ENCODE measurements at regions not wholly inside any gene's neighbourhood (a gene's known extent, or its start where the extent isn't known, plus 50 kb on each side); places are given as distances from the start of the nearest gene placed in this dataset.

DNA sequence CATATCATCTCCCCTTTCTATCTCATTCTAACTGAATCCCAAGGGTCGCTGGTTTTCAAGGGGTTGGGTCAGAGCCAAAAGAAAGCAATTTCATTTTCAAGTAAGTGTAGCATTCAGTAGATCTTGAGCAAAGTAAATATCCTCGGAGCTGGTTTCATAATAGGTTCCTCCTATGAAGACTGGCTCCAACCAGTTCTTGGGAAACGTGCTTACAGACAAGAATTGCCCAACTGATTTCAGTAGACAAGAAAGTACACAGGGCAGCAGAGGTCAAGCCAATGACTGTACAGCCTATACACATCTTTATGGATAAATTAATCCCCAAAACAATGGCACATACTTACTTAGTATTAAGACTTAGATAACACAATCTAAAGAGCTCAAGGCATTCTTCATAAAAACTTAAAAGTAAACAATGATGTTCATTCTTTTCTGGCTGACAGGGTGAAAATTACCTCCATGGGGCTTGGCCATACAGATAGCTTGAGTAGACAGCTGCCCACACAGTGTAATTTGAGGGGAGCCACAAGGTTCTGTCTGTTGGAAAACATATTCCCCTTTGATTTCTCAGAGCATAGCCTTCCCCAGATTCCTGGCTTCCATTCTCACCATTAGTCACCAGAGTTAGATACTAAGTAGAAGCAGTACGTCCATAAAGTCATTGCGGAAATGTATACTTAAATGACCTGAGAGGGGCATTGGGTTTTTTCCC is 163.9 kb downstream of the ARRDC3 start:
- Histone ChIP-seq H3K27ac (ENCODE audit: low read length) (no peak overlapping the region), H2AFZ (ENCODE audit: low read depth, low read length) (no peak overlapping the region)

GRCh38 chr5:91217859-91218258 is 165.3 kb downstream of the ARRDC3 start:
- no peak overlapping the region for H2AFZ ChIP-seq (ENCODE audit: low read depth, low read length)
- H3K9ac ChIP-seq (ENCODE audit: low read length) = no peak overlapping the region
- H3K4me2 ChIP-seq (ENCODE audit: low read length) = no peak overlapping the region
- no peaks in the 10 kb centered on the region for H3K27me3 ChIP-seq (ENCODE audit: low read depth, low read length)
- no peaks in the 10 kb centered on the region for H3K79me2 ChIP-seq (ENCODE audit: low read length)
- no peak overlapping the region for H3K4me3 ChIP-seq (ENCODE audit: low read length)
- TF ChIP-seq CTCF (IDR thresholded peaks at IDR 0.05; ENCODE audit: low read depth, low read length) = no peak
- TF ChIP-seq EZH2phosphoT487 (IDR thresholded peaks at IDR 0.05; ENCODE audit: low read depth) = no peak
- no peaks in the 10 kb centered on the region for H4K20me1 ChIP-seq (ENCODE audit: insufficient read depth, low read length)
- H3K27ac ChIP-seq (ENCODE audit: low read length) = no peak overlapping the region
- H3K4me1 ChIP-seq (ENCODE audit: low read length) = no peaks in the 10 kb centered on the region
- no peaks in the 10 kb centered on the region for H3K9me3 ChIP-seq (ENCODE audit: insufficient read depth, low read length)
- no peaks in the 10 kb centered on the region for H3K36me3 ChIP-seq (replicated peaks; ENCODE audit: low read depth, low read length)

More for the DNA sequence above, 163.9 kb downstream of the ARRDC3 start:
- H3K4me1 ChIP-seq (ENCODE audit: low read length) = no peaks in the 10 kb centered on the region
- H3K4me3 ChIP-seq (ENCODE audit: low read length) = no peak overlapping the region
- no peaks in the 10 kb centered on the region for H3K79me2 ChIP-seq (ENCODE audit: low read length)
- no peaks in the 10 kb centered on the region for H4K20me1 ChIP-seq (ENCODE audit: insufficient read depth, low read length)
- no peak overlapping the region for H3K4me2 ChIP-seq (ENCODE audit: low read length)
- no peaks in the 10 kb centered on the region for H3K36me3 ChIP-seq (replicated peaks; ENCODE audit: low read depth, low read length)
- H3K27me3 ChIP-seq (ENCODE audit: low read depth, low read length) = no peaks in the 10 kb centered on the region
- TF ChIP-seq CTCF (IDR thresholded peaks at IDR 0.05; ENCODE audit: low read depth, low read length) (no peak), EZH2phosphoT487 (IDR thresholded peaks at IDR 0.05; ENCODE audit: low read depth) (no peak)
- no peaks in the 10 kb centered on the region for H3K9me3 ChIP-seq (ENCODE audit: insufficient read depth, low read length)
- H3K9ac ChIP-seq (ENCODE audit: low read length) = no peak overlapping the region

GRCh38 chr5:91214571-91214970 is 168.5 kb downstream of the ARRDC3 start:
- Histone ChIP-seq H3K27ac (ENCODE audit: low read length) (no peak overlapping the region), H3K4me3 (ENCODE audit: low read length) (no peak overlapping the region), H3K9ac (ENCODE audit: low read length) (no peak overlapping the region), H3K4me2 (ENCODE audit: low read length) (no peak overlapping the region), H3K79me2 (ENCODE audit: low read length) (no peaks in the 10 kb centered on the region), H3K9me3 (ENCODE audit: insufficient read depth, low read length) (no peaks in the 10 kb centered on the region), H3K27me3 (ENCODE audit: low read depth, low read length) (no peaks in the 10 kb centered on the region), H3K4me1 (ENCODE audit: low read length) (no peaks in the 10 kb centered on the region), H4K20me1 (ENCODE audit: insufficient read depth, low read length) (no peaks in the 10 kb centered on the region), H3K36me3 (replicated peaks; ENCODE audit: low read depth, low read length) (no peaks in the 10 kb centered on the region), H2AFZ (ENCODE audit: low read depth, low read length) (no peak overlapping the region)
- TF ChIP-seq EZH2phosphoT487 (IDR thresholded peaks at IDR 0.05; ENCODE audit: low read depth) = no peak
- TF ChIP-seq CTCF (IDR thresholded peaks at IDR 0.05; ENCODE audit: low read depth, low read length) = no peak

Data from OCI-LY3 (cell line).